GM18502 (cell line): ENCODE measurements at regions not wholly inside any gene's neighbourhood (a gene's known extent, or its start where the extent isn't known, plus 50 kb on each side); places are given as distances from the start of the nearest gene placed in this dataset.

Experiments used
- ATAC-seq: cut with Tn5 transposase; IDR thresholded peaks from one replicate; pipeline ENCODE4 v1.9.1; 2021; ENCODE audit warnings: mild to moderate bottlenecking; ENCODE audit not compliant: unreplicated experiment, poor library complexity

DNA sequence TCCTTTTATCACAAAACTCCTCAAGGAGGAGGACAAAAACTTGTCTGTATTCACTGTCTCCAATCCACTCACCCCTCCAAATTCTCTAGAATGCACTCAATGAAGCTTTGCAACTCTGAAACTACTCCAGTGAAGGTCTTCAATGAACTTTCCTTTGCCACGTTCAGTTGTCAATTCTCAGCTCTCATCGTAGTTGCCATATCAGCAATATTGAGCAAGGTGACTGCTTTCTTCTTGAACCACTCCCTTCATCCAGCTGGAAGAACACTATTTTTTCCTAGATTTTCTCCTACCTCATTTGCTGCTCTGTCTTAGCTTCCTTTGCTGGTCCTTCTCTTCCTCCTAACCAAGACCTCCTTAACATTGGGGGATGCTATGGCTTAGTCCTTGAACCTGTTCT is 191.8 kb downstream of the KDR start:
- ATAC-seq, result no peak

DNA sequence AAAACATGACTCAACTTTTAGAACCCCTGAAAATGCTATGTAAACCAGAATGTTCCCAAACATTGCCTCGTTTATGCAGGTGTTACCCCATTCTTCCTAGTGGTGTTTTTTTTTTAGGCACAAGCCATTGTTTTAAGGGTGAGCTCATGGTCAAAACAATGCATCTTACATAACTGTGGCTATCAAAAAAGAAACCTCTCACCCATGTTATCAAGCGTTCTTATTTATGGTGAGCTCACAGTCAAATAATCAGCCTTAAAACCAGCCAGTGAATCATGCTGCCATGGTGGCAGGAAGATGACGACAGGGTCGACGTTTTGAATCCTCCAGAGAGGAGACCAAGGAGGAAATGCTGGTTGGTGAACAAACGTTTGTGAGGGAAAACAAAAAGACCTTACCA is 195.2 kb downstream of the KDR start:
- ATAC-seq, result no peak

DNA sequence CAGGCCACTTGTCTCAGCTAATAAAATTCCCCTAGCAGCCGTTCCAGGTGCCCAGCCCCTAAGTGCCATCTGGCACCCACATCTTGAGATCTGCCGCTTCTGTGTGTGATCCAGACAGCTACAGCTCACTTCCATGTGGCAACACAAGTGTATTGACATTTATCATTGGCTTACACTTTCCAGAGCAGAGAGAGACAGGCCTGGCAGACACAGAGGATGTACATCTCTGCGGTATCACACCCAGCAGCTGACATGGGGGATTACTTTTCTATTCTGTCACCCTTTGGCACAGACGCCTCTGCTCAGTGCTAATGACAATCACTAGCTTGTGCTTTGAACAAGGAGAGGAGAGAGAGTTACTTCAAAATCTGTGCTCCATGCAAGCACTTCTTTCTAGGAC is 195.9 kb downstream of the KDR start:
- ATAC-seq, result no peak

DNA sequence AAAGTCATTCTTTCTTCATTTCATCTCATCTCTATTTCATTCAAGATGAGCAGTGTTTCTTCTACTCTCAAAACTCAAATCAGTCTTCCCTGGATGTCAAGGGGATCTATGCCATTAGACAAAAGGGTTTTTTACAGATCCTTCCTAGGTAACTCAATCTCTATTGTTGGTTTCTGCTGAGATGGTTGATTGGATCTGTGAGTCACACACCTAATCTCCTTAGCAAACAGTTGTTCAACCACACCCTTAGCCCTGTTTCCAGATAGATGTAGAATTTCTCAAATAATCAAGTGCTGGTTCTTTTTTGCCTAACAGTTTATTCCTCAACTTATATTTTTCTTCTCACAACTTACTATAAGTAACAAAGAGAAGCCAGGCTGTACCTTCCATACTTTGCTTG is 200.5 kb downstream of the KDR start:
- no peak for ATAC-seq

DNA sequence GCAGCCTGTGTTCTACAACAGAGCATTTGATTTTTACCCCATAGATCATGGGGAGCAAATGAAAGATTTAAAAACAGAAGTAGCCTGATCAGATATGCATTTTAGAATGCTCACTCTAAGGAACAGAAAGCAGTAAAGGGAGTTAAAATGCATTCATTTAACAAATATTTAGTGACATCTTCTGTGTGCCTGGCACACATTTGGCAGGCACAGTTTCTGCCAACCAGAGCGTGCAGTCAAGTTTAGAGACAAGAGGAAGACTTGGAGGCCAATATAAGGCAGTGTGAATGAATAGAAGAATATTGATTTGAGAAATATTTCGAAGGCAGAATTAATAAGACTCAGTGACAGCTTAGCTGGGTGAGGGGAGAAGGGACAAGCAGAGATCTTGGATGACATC is 210.1 kb downstream of the KDR start:
- no peak for ATAC-seq

DNA sequence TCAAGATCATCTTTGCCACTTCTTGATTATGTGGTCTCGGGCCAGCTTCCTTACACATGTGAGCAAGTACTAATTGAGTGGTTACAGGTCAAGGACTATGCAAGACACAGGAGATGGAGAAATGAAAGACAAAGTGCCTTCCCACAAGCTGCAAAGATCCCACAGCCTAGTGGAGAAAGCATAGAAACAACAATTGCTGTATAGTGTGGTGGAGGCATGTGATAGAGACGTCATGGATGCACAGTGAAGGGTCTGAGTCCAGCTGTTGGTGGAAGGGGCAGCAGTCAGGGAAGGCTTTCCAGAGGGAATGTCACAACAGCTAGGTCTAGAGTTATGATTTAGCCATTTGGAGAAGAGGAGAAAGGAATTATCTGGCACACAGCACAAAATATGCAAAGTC is 210.6 kb downstream of the KDR start:
- ATAC-seq, result no peak

DNA sequence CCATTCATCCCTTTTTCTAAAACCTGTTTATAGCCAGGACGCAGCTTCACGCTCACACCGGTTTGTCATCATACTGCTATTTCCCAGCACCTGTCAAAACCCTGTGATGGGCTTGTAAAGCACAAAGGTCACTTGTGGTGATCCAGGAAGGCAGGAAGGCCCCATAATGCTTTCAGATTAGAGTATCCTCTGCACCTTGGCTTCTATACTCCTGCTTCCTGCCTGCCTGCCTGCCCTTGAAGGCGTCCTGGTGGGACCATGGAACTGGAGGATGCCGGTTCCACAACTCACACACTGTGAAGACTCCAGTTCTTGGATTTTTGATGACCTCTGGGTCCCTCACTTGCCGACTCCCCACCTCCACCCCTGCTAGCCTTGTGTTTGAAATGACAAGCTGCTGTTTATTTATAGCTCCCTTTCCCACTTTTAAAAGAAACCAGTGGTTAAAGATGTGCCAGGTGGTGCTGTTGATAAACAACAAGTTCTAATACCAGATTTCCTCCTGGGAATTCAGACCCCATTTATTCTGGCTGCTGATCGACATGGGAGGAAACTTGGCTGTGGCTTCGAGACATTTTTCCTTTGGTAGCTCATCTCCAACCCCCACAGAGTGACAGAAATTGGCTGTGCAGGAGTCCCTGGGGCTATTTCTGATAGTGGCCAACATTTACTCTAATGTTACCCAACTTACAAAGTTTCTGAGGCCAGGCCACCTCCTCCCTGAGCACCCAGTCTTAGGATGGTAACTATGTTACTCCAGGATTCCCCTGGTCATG is 211.5 kb downstream of the KDR start:
- ATAC-seq, result no peak

DNA sequence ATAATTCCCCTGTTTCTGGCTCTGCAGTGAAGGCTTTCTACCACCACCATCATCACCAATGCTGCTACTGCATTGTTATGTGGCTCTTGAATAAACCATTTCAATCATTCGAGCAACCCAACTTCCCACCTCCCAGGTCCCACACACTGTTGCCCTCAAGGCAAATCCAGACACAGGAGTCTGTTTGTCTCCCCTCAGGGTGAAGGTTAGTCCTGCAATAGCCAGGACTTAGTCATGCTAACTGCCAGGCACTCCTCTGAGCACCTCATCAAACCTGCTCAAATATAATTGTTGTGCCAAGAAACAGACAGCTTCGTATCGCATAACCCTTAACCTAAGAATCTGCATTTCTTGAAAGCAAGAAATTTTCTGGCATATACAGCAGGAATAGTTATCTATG is 213.2 kb downstream of the KDR start:
- no peak for ATAC-seq

DNA sequence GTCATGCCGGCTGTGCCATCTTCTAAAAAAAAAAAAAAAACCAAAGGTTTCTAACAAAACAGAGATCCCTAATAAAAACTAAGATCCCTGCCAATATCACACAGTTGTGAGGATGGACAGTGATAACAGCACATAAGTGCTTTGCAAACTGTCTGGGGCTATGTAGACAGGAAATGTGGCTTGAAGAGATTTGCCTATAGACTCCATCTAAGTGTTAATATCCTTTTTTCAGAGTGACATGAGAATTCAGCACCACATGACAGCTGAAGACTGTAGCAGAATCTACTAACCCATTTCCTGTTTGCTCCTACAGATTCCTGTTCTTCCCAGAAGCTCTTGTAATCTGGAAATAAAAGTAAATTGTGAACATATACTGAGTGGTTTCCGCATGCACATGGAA is 215.4 kb downstream of the KDR start:
- ATAC-seq, result no peak

DNA sequence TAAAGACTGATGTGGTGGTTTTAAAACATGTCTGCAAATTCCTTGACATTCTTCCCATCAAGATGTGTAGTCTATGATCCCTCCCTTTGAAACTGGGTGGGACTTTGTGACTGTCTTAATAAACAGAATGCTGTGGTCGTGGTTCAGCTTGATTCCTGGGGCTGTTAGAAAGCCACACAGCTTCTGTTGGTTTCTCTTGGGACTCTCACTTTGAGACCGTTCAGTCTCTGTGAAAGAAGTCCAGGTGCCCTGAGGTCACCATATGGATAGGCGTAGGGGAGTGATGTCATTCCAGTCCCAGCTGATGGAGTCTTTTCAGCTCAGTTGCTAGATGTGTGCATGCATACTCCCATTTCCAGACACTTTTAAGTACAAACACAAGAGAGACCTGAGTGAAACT is 216.6 kb downstream of the KDR start:
- ATAC-seq, result no peak

DNA sequence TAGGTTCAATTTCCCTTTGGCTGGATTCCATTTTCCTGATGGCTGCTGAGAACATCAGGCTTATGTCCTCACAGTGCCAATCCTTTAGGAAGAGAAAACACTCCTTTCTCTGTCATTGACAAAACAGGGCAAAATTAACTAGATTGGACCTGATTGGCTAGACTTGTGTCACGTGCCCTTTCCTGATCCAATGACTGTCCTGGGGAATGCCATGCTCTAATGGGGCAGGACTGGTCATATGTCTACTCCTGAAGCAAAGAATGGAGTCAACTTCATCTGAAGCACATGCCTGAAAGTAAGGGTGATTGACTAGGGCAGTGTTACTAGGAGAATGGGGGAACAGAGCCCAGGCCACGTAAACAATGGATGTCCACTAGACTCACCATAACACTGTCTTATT is 220.4 kb downstream of the KDR start:
- ATAC-seq, result no peak

DNA sequence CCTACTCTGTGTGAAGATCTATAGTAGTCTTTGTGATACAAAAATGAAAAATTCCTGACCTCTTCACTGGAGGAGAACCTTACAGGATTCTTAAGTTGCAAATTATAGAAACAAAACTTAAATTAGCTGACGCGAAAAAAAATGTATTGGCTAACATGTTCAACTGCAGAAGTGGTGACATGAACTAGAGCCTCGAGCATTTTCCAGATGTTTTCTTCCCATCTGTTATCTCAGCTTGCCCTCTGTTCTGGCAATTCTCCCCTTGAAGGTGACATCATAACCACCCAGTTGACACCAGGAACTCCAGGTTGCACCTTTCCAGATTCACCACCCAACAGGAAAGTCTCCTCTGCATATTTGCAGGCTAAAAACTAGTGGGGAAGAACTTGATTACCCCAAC is 222.4 kb downstream of the KDR start:
- no peak for ATAC-seq

DNA sequence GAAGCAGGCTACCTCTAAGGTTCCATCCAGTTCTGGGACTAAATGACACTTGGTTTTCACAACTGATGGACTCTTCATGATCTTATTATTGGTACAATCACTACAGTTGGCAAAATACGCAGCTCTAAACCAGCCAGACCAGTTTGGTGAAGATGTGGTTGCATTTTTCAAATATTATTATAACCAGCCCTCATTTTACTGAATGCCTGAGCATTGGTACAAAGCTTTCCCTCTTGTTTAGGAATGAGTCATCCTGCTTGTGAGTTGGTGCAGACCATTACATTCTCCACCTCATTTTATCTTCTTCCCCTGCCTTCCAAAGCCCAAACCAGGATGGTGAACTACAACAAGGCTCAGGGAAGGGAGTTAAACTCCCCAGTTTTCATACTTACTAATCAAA is 223.1 kb downstream of the KDR start:
- ATAC-seq, result no peak

DNA sequence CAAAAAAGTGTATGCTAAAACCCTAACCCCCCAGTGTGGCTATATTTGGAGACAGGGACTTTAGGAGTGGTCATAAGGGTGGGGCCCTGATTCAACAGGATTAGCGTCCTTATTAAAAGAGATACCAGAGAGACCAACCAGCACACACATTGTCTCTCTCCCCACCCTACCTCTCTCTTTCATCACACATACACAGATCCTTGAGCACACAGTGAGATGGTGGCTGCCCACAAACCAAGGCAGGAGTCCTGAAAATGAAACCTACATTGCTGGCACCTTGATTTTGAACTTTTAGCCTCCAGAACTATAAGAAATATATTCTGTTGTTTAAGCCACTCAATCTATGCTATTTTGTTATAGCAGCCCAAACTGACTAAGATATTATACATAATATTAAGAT is 224.2 kb downstream of the KDR start:
- no peak for ATAC-seq

DNA sequence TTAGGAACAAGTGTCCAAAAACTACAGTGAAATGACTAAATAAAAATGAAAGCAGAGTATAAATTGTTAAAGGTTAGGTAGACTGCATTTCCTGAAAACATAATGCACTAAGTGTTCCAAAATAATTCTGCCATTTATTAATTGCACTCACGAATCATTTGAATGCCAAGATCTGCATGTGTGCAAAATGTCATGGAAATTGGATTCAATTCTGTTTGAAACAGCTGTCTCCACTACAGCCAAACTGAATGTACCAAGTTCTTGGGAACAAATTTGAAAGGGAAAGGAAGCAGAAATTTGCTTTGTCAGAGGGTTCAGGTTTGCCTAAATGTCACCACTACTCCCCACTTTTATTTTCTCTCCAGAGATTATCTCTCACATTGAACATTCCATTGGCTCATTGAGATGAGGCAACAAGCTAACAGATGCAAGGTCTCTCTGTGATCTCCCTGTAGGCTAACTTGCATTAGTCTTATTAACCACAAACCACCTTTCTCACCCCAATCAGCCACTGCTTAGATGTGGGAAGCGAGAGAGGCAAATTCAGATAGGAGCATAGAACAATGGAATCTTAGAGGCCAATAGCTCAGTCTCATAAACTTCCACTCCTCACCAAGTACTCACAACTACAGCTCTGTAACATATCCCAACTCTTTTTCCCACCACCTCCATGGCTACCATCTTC is 226.6 kb downstream of the KDR start:
- no peak for ATAC-seq

DNA sequence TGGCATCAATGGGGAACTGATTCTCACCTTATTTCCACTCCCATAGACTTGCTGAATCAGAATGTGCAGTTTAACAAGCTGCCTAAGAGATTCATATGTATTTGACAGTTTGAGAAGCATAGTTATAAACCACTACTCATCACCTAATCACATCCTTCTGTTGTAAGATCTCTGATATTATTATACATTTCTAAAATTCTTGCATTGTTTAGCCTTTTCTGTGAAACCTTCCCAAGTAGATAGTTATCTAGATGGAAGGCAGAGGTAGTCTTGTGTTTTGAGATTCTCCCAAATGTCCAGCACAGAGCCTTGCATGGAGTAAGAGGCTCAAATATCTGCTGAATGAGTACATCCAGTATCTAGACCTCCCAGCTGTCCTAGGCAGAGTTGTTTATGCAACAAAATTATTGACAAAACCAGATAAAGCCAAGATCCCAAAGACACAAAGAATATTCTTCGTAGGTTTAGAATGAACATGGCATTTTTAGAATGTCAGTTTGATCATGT is 227.3 kb downstream of the KDR start:
- ATAC-seq, result no peak

DNA sequence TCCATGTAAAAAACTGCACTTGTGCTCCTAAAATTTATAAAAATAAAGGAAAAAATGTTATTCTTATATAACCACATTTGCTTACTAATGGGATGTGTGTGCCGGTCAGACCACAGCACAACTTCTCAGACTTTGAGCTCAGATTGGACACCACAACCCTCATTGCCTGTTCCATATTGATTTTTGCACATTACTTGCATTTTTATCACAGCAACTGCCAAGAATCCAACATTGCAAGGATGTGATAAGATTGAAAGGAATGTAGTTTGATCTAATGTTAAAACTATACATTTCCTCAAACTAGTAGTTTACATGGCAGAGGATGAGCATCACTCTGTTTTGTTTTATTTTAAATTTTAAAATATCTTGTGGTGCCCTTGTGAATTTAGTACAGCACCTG is 227.8 kb downstream of the KDR start:
- ATAC-seq, result no peak

DNA sequence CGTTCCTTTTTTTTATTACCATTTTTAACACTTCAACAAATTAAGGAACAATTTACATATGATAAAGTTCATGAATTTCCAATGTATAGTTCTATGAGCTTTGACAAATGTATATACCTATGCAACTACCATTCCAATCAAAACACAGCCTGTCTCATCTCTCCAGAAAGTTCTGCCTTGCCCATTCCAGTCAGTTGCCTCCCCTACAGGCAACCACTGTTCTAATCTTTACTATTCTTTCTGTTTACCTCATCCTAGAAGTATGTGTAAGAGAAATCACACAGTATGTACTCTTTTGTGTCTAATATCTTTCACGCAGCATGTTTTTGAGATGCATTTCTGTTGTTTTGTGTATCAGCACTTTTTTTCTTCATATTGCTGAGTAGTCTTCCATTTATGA is 224.9 kb downstream of the KIT start:
- ATAC-seq, result no peak

DNA sequence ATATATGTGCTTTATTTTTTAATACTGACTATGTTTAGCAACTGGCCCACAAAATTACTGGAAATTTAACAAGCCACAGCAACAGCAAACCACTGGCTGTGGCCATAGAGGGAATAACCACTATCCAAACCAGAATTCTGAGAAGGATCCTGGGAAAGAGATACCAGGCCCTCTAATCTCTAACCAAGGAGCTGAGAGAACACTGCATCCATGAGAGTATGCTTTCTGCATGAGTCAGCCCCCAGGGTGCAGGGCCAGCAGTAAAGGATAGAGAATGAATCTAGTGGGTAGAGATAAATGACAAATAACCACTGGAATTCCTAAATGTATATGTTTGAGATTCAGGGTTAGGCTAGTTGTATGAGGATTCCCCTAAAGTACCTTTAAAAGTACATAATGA is 221.8 kb downstream of the KIT start:
- no peak for ATAC-seq

DNA sequence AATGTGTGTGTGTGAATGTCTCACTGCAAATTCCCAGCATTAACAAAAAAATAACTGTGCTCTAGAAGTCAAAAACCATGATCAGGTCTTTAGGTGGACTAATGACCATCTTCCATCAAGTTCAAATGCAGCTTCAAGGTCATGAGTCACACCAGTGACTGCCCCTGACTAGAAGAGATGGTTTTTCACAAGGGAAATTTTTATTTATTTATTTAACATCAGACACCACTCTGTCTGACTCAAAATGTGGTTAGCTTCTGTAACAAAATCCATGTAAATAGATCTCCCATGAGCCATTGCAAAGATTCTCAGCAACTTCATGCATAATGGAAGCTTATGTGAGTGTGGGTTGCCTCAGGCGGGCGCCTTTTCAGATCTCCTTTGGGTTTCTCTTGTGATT is 219.2 kb downstream of the KIT start:
- no peak for ATAC-seq

DNA sequence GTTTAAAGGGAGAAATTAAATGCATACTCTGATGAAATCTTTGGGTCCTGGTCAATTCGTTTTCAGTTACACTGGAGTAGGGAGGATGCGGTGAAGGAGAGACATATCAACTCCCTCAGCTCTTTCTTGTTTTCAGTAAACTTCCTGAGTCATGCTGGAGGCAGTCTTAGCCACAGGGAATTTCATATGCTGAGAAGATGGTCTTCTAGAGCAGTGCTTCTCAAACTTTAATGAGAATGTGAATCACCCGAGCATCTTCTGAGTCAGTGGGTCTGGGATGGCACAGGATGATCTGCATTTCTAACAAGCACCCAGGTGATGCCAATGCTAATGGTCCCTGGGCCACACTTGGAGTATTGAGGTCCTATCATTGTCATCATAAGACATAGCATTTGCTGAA is 214.5 kb downstream of the KIT start:
- ATAC-seq, result no peak
